GM21423 (cell line): ENCODE measurements at regions not wholly inside any gene's neighbourhood (a gene's known extent, or its start where the extent isn't known, plus 50 kb on each side); places are given as distances from the start of the nearest gene placed in this dataset.

Experiments used
- ATAC-seq: cut with Tn5 transposase; IDR thresholded peaks from one replicate; pipeline ENCODE4 v1.9.1; 2021; ENCODE audit warnings: mild to moderate bottlenecking, moderate library complexity; ENCODE audit not compliant: unreplicated experiment

- no peak for ATAC-seq
Measured at GRCh38 chr6:80667006-80667405, 560.5 kb downstream of the BCKDHB start.

- ATAC-seq = no peak
Measured at GRCh38 chr6:80658926-80659325, 552.5 kb downstream of the BCKDHB start.

- no peak for ATAC-seq
Measured at GRCh38 chr6:80647156-80647555, 540.7 kb downstream of the BCKDHB start.

- no peak for ATAC-seq
Measured at GRCh38 chr6:80643881-80644280, 537.4 kb downstream of the BCKDHB start.

GRCh38 chr6:80642452-80642851 is 536.0 kb downstream of the BCKDHB start:
- no peak for ATAC-seq

GRCh38 chr6:80641591-80641990 is 535.1 kb downstream of the BCKDHB start:
- ATAC-seq = no peak

GRCh38 chr6:80640176-80640575 is 533.7 kb downstream of the BCKDHB start:
- ATAC-seq = no peak

- ATAC-seq = no peak
Measured at GRCh38 chr6:80639181-80639629, 532.7 kb downstream of the BCKDHB start.

- ATAC-seq = peak; percentile 97
Measured at GRCh38 chr6:80638213-80639055, 532.0 kb downstream of the BCKDHB start.

- no peak for ATAC-seq
Measured at GRCh38 chr6:80637312-80637711, 530.8 kb downstream of the BCKDHB start.

- no peak for ATAC-seq
Measured at GRCh38 chr6:80636689-80637088, 530.2 kb downstream of the BCKDHB start.

GRCh38 chr6:80633412-80633811 is 526.9 kb downstream of the BCKDHB start:
- ATAC-seq = no peak

GRCh38 chr6:80625405-80625804 is 518.9 kb downstream of the BCKDHB start:
- ATAC-seq = no peak

GRCh38 chr6:80623066-80623815 is 516.8 kb downstream of the BCKDHB start:
- no peak for ATAC-seq

- ATAC-seq = no peak
Measured at GRCh38 chr6:80622641-80623040, 516.2 kb downstream of the BCKDHB start.

- no peak for ATAC-seq
Measured at GRCh38 chr6:80618953-80619352, 512.5 kb downstream of the BCKDHB start.

GRCh38 chr6:80610846-80611245 is 504.4 kb downstream of the BCKDHB start:
- ATAC-seq = no peak

GRCh38 chr6:80608881-80609280 is 502.4 kb downstream of the BCKDHB start:
- ATAC-seq = no peak

- ATAC-seq = no peak
Measured at GRCh38 chr6:80607811-80608391, 501.4 kb downstream of the BCKDHB start.

GRCh38 chr6:80605165-80605989 is 498.9 kb downstream of the BCKDHB start:
- no peak for ATAC-seq

GRCh38 chr6:80603679-80604078 is 497.2 kb downstream of the BCKDHB start:
- no peak for ATAC-seq
